ENCODE measurements at regions not wholly inside any gene's neighbourhood (a gene's known extent, or its start where the extent isn't known, plus 50 kb on each side); places are given as distances from the start of the nearest gene placed in this dataset.
"Not testable (repeated sequence)": the region's sequence is repeated elsewhere in the genome, so short reads cannot be mapped to it uniquely, and the experiment has no call there.

GRCh38 chr11:8768625-8769333 is 86.2 kb downstream of the RPL27A start:
- in situ Hi-C loops (cut with HindIII; ENCODE audit: low sequenced_read_pairs): no loop called here
- peak; percentile 37 for TF ChIP-seq CTCF (IDR thresholded peaks at IDR 0.05; ENCODE audit: low read depth, low read length)
- H3K4me3 ChIP-seq (ENCODE audit: low read depth, low read length): no peak overlapping the region
- peak; percentile 69 for DNase-seq (ENCODE audit: low read depth, low spot score)

- no peak for DNase-seq (ENCODE audit: low read depth, low spot score)
- no peak overlapping the region for H3K4me3 ChIP-seq (ENCODE audit: low read depth, low read length)
- no peak for TF ChIP-seq CTCF (IDR thresholded peaks at IDR 0.05; ENCODE audit: low read depth, low read length)
- in situ Hi-C loops (cut with HindIII; ENCODE audit: low sequenced_read_pairs): no loop called here
Measured at GRCh38 chr11:8772571-8773519, 90.3 kb downstream of the RPL27A start.

- no peak overlapping the region for H3K4me3 ChIP-seq (ENCODE audit: low read depth, low read length)
- TF ChIP-seq CTCF (IDR thresholded peaks at IDR 0.05; ENCODE audit: low read depth, low read length): no peak
- in situ Hi-C loops (cut with HindIII; ENCODE audit: low sequenced_read_pairs): no loop called here
- no peak for DNase-seq (ENCODE audit: low read depth, low spot score)
Measured at GRCh38 chr11:8773916-8774539, 91.4 kb downstream of the RPL27A start.

DNA sequence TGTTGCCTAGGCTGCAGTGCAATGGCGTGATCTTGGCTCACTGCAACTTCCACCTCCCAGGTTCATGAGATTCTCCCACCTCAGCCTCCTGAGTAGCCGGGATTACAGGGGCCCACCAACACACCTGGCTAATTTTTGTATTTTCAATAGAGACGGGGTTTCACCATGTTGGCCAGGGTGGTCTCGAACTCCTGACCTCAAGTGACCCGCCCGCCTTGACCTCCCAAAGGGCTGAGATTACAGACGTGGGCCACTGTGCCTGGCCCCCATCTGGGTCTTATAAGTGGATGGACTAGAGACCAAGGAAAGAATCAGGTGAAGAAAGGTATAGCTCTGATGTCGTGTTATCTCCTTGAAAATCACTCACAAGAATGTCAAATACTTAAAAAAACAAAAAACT is 92.3 kb downstream of the RPL27A start:
- H3K4me3 ChIP-seq (ENCODE audit: low read depth, low read length); DNase-seq (ENCODE audit: low read depth, low spot score); in situ Hi-C loops (cut with HindIII; ENCODE audit: low sequenced_read_pairs): not testable (repeated sequence)

GRCh38 chr11:8775332-8775731 is 92.7 kb downstream of the RPL27A start:
- no peak for TF ChIP-seq CTCF (IDR thresholded peaks at IDR 0.05; ENCODE audit: low read depth, low read length)
- in situ Hi-C loops (cut with HindIII; ENCODE audit: low sequenced_read_pairs): no loop called here
- DNase-seq (ENCODE audit: low read depth, low spot score): no peak
- no peak overlapping the region for H3K4me3 ChIP-seq (ENCODE audit: low read depth, low read length)

DNA sequence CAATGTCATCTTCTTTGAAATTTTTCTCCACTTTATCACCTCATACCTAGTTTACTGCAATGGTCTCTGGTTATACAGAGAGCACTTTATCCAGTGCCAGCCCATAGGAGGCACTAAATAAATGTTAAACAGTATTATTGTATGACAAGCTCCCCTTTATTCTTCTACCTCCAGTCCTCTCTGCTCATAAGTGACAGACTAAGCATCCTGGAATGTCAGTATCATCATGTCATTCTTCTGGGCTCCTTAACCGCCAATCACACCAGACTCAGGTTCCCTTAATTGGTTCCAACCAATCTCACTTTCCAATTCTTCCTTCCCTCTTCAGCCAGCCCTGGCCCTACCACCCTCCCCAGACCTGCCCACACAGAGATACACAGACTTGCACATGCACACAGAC is 93.1 kb downstream of the RPL27A start:
- in situ Hi-C loops (cut with HindIII; ENCODE audit: low sequenced_read_pairs): no loop called here
- DNase-seq (ENCODE audit: low read depth, low spot score): no peak
- H3K4me3 ChIP-seq (ENCODE audit: low read depth, low read length): no peak overlapping the region
- no peak for TF ChIP-seq CTCF (IDR thresholded peaks at IDR 0.05; ENCODE audit: low read depth, low read length)

Measured in astrocyte of the spinal cord (primary cell).